NCI-H1436 (cell line): ENCODE measurements at regions not wholly inside any gene's neighbourhood (a gene's known extent, or its start where the extent isn't known, plus 50 kb on each side); places are given as distances from the start of the nearest gene placed in this dataset.

Experiments
- DNase-seq: peaks from one replicate; lab custom pipeline; 2025; lab: John Stamatoyannopoulos, UW

DNA sequence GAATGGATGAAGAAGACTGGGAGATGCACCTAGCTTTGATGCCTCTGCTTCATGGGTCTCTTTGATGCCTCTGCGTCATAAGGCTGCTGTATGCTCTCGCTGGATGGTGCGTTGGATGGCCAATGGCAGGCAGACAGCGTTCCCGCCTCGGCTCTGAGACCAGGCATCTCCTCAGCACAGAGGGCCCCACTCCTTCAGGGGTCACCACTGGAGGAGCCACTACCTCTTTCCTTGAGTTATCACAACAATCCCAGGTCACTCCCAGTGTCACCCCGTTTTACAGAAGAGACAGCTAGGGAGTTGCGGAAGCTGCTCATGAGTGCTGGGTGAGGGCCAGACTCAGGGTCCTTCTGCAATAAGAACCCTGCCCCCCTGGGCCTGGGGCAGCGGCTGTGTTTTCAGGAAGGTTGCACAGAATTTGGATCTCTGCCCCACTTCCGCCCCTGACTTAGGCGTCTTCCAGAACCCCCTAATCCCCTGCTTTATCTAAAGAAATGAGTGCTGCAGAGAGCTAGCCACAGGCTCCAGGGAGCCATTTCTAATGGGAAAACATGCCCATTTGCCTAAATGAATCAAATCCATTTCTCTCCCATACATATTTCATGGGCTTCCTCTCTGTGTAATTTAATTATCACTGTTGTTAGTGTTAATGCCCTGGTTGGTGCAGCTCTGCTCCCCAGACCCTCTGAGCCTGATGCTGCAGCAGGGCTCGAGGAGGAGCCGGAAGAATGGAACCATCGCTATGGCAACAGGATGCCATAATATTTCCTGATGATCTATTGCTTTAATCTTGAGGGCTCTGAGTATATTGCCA is 131.8 kb upstream of the HS6ST1 start:
- DNase-seq: no peak

- no peak for DNase-seq
Observed at GRCh38 chr2:128451084-128452023, 132.7 kb upstream of the HS6ST1 start.

GRCh38 chr2:128452024-128452411 is 133.3 kb upstream of the HS6ST1 start:
- DNase-seq: no peak

GRCh38 chr2:128452536-128453530 is 134.2 kb upstream of the HS6ST1 start:
- no peak for DNase-seq

- no peak for DNase-seq
Observed at GRCh38 chr2:128454980-128455720, 136.5 kb upstream of the HS6ST1 start.

- no peak for DNase-seq
Observed at GRCh38 chr2:128455721-128456050, 137.0 kb upstream of the HS6ST1 start.

DNA sequence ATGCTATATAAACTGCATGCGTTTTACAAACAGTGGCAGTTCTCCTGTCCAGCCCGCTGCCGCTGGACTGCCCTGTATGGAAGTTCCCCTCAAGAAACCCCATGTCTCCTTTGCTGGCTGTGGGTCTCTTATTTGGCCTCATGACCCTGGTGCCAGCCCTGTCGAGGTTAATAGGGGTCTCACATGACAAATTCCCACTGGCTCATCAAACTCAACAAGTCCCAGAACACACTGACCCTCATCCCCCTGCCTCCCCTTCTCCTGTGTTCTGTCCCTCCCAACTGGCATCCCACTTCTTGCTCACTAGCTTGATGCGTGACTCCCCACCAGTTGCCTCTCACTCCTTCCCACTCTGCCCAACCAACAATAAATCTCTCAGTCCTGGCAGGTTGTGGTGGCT is 137.6 kb upstream of the HS6ST1 start:
- no peak for DNase-seq

GRCh38 chr2:128457006-128457604 is 138.4 kb upstream of the HS6ST1 start:
- DNase-seq: no peak

- DNase-seq: no peak
Observed at GRCh38 chr2:128457716-128458115, 139.0 kb upstream of the HS6ST1 start.

GRCh38 chr2:128458505-128458904 is 139.8 kb upstream of the HS6ST1 start:
- no peak for DNase-seq

DNA sequence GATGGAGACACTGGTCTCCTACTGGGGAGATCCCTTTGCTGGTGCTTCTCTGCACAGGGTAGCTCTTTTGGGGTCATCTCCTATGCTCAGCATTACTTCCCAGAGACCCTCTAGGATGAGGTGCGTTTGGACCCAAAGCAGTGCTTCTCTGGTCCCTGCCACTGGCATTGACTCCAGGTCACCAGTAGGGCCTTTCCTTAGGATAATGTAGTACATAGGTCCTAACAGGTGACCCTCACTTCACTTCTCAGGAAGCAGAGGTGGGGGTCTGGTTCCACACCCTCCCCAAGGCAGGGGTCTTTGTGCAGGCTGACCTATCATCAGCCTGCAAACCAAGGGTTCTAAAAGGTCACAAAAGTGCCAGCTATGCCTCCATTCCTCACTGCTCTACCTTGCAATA is 145.8 kb upstream of the HS6ST1 start:
- no peak for DNase-seq

- DNase-seq: no peak
Observed at GRCh38 chr2:128465246-128466170, 146.8 kb upstream of the HS6ST1 start.

- DNase-seq: no peak
Observed at GRCh38 chr2:128466376-128466775, 147.7 kb upstream of the HS6ST1 start.

GRCh38 chr2:128466776-128467175 is 148.1 kb upstream of the HS6ST1 start:
- no peak for DNase-seq

DNA sequence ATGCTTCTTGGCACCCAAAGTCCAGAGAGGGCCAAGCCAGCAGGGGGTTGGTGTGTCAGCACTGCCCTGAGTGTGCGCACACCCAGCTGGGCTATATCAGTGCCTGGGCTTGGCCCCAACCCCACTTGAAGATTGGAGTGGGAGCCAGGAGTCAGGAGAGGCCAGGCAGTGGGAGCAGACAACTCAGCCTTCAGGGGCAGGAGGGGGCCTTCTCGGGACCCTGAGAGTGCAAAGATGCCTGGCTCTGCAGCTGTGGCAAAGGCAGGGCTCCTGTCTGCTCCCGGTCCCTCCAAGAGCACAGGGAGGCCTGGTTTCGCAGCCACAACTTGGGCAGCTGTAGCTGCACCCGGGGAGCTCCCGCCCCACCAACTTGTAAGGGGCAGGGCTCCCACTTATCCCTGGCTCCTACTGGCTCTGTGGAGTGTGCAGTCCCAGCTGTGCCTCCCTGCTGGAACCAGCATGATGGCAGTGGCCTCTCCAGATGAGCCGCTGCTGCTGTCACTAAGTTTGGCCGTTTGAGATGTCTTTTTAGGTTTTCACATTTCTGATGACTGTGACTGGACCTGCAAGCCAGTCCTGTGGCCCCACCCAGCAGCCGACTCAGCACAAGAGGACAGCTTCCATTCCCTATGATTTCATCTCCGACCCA is 148.8 kb upstream of the HS6ST1 start:
- DNase-seq: no peak

DNA sequence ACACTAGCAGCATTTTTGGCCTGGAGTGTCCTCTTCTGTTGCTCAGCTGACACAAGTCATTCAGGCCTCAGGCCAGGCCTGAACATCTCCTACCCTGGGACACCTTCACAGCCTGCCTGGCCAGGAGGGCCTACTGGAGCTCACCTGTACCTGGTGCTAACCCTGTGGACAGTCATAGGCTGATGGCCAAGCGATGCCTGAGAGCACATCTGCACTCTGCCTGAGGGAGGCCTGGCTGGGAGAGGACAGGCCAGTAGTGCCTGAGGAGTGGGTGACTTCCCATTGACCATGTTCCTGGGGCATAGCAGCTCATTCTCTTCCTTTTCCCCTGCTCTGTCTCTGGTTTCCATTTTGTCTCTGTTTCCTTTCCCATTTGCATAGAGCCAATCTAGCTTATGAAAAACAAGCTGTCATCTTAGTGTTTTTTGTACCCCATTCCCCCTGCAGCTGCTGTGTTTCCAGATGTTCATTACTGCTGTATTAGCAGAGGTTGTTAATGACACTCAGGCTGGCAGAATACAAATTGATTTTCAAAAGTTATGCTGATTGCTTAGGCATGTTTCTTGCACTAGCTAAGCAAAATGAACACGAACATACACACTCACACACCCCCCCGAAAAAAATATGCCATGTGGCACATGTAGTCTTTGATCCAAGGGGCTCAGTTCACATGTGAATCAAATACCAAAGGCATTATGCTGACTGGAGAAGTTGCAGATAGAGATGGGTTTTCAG is 149.7 kb upstream of the HS6ST1 start:
- no peak for DNase-seq

DNA sequence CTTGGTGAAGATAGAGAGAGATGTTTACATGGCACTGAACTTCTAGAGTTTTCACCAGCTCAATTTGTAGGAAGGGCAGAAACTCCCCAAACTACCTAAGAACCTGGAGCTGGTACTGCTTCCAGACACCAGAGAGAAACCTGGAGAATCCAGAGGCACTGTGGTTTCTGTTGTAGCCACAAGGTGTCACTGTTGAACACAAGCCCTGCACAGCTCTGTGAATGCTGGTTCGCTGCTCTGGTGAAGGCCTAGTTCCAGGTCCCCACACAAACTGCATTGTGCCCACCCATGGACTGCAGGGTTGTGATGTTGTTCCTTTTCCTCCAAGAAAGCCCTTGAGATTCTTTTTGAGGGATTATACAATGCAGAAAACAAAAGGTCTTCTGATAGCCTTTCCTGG is 150.5 kb upstream of the HS6ST1 start:
- no peak for DNase-seq

GRCh38 chr2:128469875-128470274 is 151.2 kb upstream of the HS6ST1 start:
- no peak for DNase-seq

GRCh38 chr2:128472789-128473174 is 154.1 kb upstream of the HS6ST1 start:
- DNase-seq: no peak
